Suprapubic skin (tissue), 3 donors: ENCODE measurements at regions not wholly inside any gene's neighbourhood (a gene's known extent, or its start where the extent isn't known, plus 50 kb on each side); places are given as distances from the start of the nearest gene placed in this dataset.

Experiments used
- CTCF ChIP-seq, 2 donors: fragments of 200-600 bp in 1 of 2; fragments of 450-650 bp in 1 of 2; sonication (generic) in 1 of 2; IDR thresholded peaks; one replicate each; pipeline ENCODE4 v1.5.1; 2016 to 2019; ENCODE audit warnings: antibody characterized with exemption in 2 of 2, mild to moderate bottlenecking in 1 of 2, moderate library complexity in 1 of 2
- POLR2AphosphoS5 ChIP-seq, 3 donors: sonication (generic); formaldehyde crosslinking; IDR thresholded peaks; one replicate each; pipeline ENCODE4 v1.6.1; 2017; ENCODE audit warnings: antibody characterized with exemption in 3 of 3

- no peak for TF ChIP-seq POLR2AphosphoS5 (IDR thresholded peaks at IDR 0.05)
- TF ChIP-seq CTCF (IDR thresholded peaks at IDR 0.05), result no peak
Measured at GRCh38 chr9:108399851-108400250, 455.9 kb downstream of the ACTL7B start.
